ENCODE measurements at regions not wholly inside any gene's neighbourhood (a gene's known extent, or its start where the extent isn't known, plus 50 kb on each side); places are given as distances from the start of the nearest gene placed in this dataset.
"Not testable (repeated sequence)": the region's sequence is repeated elsewhere in the genome, so short reads cannot be mapped to it uniquely, and the experiment has no call there.

DNA sequence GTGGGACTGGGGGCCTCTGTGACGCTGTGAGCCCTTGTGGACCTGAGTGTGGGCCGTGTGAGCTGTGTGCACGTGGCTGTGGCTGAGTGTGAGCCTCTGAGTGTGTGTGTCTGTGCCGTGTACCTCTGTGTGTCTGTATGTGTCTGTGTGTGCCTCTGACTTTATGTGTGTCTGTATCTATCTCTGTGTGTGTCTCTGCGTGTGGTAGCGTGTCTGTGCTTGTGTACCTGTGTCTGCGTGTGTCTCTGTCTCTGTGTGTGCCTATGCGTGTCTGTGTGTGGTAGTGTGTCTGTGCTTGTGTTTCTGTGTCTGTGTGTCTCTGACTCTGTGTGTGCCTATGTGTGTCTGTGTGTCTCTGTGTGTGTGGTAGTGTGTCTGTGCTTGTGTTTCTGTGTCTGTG is 158.2 kb downstream of the TMEM121 start:
- not testable (repeated sequence) for TF ChIP-seq EP300 (IDR thresholded peaks at IDR 0.05; ENCODE audit: borderline replicate concordance in 1 of 2, low read depth in 2 of 2, low read length in 2 of 2); SP1 (IDR thresholded peaks at IDR 0.05; ENCODE audit: low read depth, low read length); MAFK (IDR thresholded peaks at IDR 0.05; ENCODE audit: low read depth, low read length); POLR2A (IDR thresholded peaks at IDR 0.05; ENCODE audit: control extremely low read depth in 1 of 2, low read depth in 2 of 2, low read length in 2 of 2); GTF2F1 (IDR thresholded peaks at IDR 0.05; ENCODE audit: borderline replicate concordance, low read depth, low read length); YY1 (IDR thresholded peaks at IDR 0.05; ENCODE audit: low read depth, low read length); NRF1 (IDR thresholded peaks at IDR 0.05; ENCODE audit: low read depth, low read length); RBBP5 (IDR thresholded peaks at IDR 0.05; ENCODE audit: borderline replicate concordance, low read depth, low read length); ZNF274 (IDR thresholded peaks at IDR 0.05; ENCODE audit: borderline replicate concordance, extremely low read depth, low read length); RXRA (IDR thresholded peaks at IDR 0.05; ENCODE audit: insufficient read depth, low read depth, low read length); BRCA1 (IDR thresholded peaks at IDR 0.05; ENCODE audit: low read depth, low read length); TAF1 (IDR thresholded peaks at IDR 0.05; ENCODE audit: low read depth, low read length); TAF7 (optimal IDR thresholded peaks at IDR 0.05; ENCODE audit: borderline replicate concordance, low read depth, low read length)
- TF ChIP-seq, protein P1, sequence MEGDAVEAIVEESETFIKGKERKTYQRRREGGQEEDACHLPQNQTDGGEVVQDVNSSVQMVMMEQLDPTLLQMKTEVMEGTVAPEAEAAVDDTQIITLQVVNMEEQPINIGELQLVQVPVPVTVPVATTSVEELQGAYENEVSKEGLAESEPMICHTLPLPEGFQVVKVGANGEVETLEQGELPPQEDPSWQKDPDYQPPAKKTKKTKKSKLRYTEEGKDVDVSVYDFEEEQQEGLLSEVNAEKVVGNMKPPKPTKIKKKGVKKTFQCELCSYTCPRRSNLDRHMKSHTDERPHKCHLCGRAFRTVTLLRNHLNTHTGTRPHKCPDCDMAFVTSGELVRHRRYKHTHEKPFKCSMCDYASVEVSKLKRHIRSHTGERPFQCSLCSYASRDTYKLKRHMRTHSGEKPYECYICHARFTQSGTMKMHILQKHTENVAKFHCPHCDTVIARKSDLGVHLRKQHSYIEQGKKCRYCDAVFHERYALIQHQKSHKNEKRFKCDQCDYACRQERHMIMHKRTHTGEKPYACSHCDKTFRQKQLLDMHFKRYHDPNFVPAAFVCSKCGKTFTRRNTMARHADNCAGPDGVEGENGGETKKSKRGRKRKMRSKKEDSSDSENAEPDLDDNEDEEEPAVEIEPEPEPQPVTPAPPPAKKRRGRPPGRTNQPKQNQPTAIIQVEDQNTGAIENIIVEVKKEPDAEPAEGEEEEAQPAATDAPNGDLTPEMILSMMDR (IDR thresholded peaks at IDR 0.05; ENCODE audit: control extremely low read depth in 1 of 3, insufficient read depth in 1 of 3, low read depth in 1 of 3, low read length in 3 of 3), result not testable (repeated sequence)

All from H1 (cell line).